Parathyroid adenoma (tissue), 2 donors: ENCODE measurements at regions not wholly inside any gene's neighbourhood (a gene's known extent, or its start where the extent isn't known, plus 50 kb on each side); places are given as distances from the start of the nearest gene placed in this dataset.
A peak's percentile ranks its signal among the peaks of the same experiment; 100 is the strongest.

Experiments used
- H2AFZ ChIP-seq: fragments of 300-600 bp; sonication (generic); one replicate; pipeline ENCODE4 v1.7.0; 2017; ENCODE audit warnings: antibody characterized with exemption, mild to moderate bottlenecking
- H3K27ac ChIP-seq: fragments of 300-600 bp; sonication (generic); one replicate; pipeline ENCODE4 v1.7.0; 2017
- H3K27me3 ChIP-seq: fragments of 300-600 bp; sonication (generic); one replicate; pipeline ENCODE4 v1.7.0; 2017; ENCODE audit warnings: low read length; ENCODE audit not compliant: control insufficient read depth, insufficient read depth
- H3K36me3 ChIP-seq: fragments of 300-600 bp; sonication (generic); one replicate; pipeline ENCODE4 v1.7.0; 2017; ENCODE audit warnings: low read length; ENCODE audit not compliant: control insufficient read depth, insufficient read depth
- H3K4me1 ChIP-seq: fragments of 300-600 bp; sonication (generic); one replicate; pipeline ENCODE4 v1.7.0; 2017; ENCODE audit warnings: control low read depth
- H3K4me2 ChIP-seq: fragments of 300-600 bp; sonication (generic); one replicate; pipeline ENCODE4 v1.7.0; 2017; ENCODE audit warnings: low read length
- H3K4me3 ChIP-seq: fragments of 300-600 bp; sonication (generic); one replicate; pipeline ENCODE4 v1.7.0; 2017; ENCODE audit warnings: low read depth, low read length
- H3K79me2 ChIP-seq: fragments of 300-600 bp; sonication (generic); one replicate; pipeline ENCODE4 v1.7.0; 2017; ENCODE audit warnings: control low read depth
- H3K9ac ChIP-seq: fragments of 300-600 bp; sonication (generic); one replicate; pipeline ENCODE4 v1.7.0; 2017; ENCODE audit warnings: mild to moderate bottlenecking
- H3K9me3 ChIP-seq: fragments of 300-600 bp; sonication (generic); one replicate; pipeline ENCODE4 v1.7.0; 2017; ENCODE audit warnings: low read length; ENCODE audit not compliant: control insufficient read depth
- TF ChIP-seq, protein P1 (sequence below): fragments of 300-600 bp; sonication (generic); IDR thresholded peaks from one replicate; pipeline ENCODE4 v1.7.0; 2017; ENCODE audit warnings: antibody characterized with exemption, mild to moderate bottlenecking
- donor health status: primary hyperparathyroidism.

DNA sequence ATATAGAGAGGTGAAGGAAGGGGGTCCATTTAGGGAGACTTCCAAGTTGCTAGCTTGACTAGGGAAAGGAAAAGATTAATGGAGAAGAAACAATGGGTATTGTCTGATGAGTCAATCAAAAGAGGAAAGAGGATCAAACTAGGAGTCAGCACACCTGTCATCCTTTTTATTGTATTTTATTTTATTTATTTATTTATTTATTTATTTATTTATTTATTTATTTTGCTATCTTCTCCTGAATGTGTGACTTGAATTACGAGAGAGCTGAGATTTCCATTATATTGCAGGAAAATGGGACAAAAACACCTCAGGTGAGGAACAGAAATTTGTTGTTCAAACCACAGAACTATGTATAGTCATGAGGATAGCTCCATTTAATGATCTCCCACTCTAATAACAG is 58.9 kb downstream of the NUDT11 start:
- H3K36me3 ChIP-seq = no peaks in the 10 kb centered on the region
- TF ChIP-seq, protein P1, sequence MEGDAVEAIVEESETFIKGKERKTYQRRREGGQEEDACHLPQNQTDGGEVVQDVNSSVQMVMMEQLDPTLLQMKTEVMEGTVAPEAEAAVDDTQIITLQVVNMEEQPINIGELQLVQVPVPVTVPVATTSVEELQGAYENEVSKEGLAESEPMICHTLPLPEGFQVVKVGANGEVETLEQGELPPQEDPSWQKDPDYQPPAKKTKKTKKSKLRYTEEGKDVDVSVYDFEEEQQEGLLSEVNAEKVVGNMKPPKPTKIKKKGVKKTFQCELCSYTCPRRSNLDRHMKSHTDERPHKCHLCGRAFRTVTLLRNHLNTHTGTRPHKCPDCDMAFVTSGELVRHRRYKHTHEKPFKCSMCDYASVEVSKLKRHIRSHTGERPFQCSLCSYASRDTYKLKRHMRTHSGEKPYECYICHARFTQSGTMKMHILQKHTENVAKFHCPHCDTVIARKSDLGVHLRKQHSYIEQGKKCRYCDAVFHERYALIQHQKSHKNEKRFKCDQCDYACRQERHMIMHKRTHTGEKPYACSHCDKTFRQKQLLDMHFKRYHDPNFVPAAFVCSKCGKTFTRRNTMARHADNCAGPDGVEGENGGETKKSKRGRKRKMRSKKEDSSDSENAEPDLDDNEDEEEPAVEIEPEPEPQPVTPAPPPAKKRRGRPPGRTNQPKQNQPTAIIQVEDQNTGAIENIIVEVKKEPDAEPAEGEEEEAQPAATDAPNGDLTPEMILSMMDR = no peak
- H3K9me3 ChIP-seq = no peaks in the 10 kb centered on the region
- no peaks in the 10 kb centered on the region for H3K4me1 ChIP-seq
- H3K27ac ChIP-seq = no peak overlapping the region
- no peak overlapping the region for H3K4me3 ChIP-seq
- H3K27me3 ChIP-seq = no peaks in the 10 kb centered on the region
- H3K79me2 ChIP-seq = no peaks in the 10 kb centered on the region
- H3K4me2 ChIP-seq = no peak overlapping the region
- H3K9ac ChIP-seq = no peak overlapping the region
- no peak overlapping the region for H2AFZ ChIP-seq

- H3K9me3 ChIP-seq = no peaks in the 10 kb centered on the region
Measured at GRCh38 chrX:51435101-51435500, 61.3 kb downstream of the NUDT11 start.

GRCh38 chrX:51421972-51422597 is 74.3 kb downstream of the NUDT11 start:
- no peak overlapping the region for H3K9ac ChIP-seq
- no peaks in the 10 kb centered on the region for H3K27me3 ChIP-seq
- H3K36me3 ChIP-seq = no peaks in the 10 kb centered on the region

More at GRCh38 chrX:51435101-51435500, 61.3 kb downstream of the NUDT11 start:
- no peak overlapping the region for H3K9ac ChIP-seq
- no peak overlapping the region for H3K27ac ChIP-seq
- no peaks in the 10 kb centered on the region for H3K27me3 ChIP-seq
- no peaks in the 10 kb centered on the region for H3K36me3 ChIP-seq
- H3K4me1 ChIP-seq = no peaks in the 10 kb centered on the region
- H2AFZ ChIP-seq = no peak overlapping the region
- H3K79me2 ChIP-seq = no peaks in the 10 kb centered on the region
- H3K4me3 ChIP-seq = no peak overlapping the region
- no peak overlapping the region for H3K4me2 ChIP-seq
- TF ChIP-seq, protein P1 = no peak

GRCh38 chrX:51420610-51421009 is 75.8 kb downstream of the NUDT11 start:
- Histone ChIP-seq H3K9ac (no peak overlapping the region), H3K36me3 (no peaks in the 10 kb centered on the region), H3K9me3 (no peaks in the 10 kb centered on the region), H3K4me1 (no peaks in the 10 kb centered on the region), H3K79me2 (no peaks in the 10 kb centered on the region), H3K4me3 (no peak overlapping the region), H2AFZ (no peak overlapping the region), H3K4me2 (no peak overlapping the region), H3K27ac (no peak overlapping the region), H3K27me3 (no peaks in the 10 kb centered on the region)
- TF ChIP-seq, protein P1 = peak; percentile 48

More at GRCh38 chrX:51421972-51422597, 74.3 kb downstream of the NUDT11 start:
- Histone ChIP-seq H3K4me3 (no peak overlapping the region), H3K4me1 (no peaks in the 10 kb centered on the region), H3K27ac (no peak overlapping the region), H3K79me2 (no peaks in the 10 kb centered on the region), H3K9me3 (no peaks in the 10 kb centered on the region), H2AFZ (no peak overlapping the region), H3K4me2 (no peak overlapping the region)
- TF ChIP-seq, protein P1 = no peak

DNA sequence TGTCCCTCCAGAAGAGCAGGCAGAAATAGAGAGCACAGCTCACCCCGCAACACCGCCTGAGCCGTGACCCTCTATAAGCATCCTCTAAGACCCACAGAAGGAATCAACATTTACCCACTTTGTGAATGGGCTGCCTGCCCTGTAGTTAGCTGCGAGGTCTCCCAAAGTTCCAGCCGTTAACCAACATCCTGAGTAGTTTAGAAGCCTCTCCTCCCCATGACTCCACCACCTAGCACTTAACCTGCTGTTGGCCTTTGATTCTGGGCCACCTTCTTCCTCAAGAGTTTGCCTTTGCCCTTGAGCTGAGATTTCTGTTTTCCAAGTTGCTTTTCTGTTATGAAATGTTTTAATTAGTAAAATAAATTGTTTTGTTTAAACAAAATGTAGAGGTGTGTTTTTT is 75.8 kb downstream of the NUDT10 start:
- Histone ChIP-seq H3K27me3 (no peaks in the 10 kb centered on the region), H3K9ac (no peak overlapping the region), H3K4me1 (no peaks in the 10 kb centered on the region), H3K27ac (no peak overlapping the region), H3K79me2 (no peaks in the 10 kb centered on the region), H2AFZ (no peak overlapping the region), H3K9me3 (no peaks in the 10 kb centered on the region), H3K36me3 (no peaks in the 10 kb centered on the region), H3K4me3 (no peak overlapping the region), H3K4me2 (no peak overlapping the region)
- TF ChIP-seq, protein P1 = no peak
